ENCODE measurements at regions not wholly inside any gene's neighbourhood (a gene's known extent, or its start where the extent isn't known, plus 50 kb on each side); places are given as distances from the start of the nearest gene placed in this dataset.
A peak's percentile ranks its signal among the peaks of the same experiment; 100 is the strongest.

- H3K4me3 Mint-ChIP-seq = peak overlapping the region; percentile 26; the same call in 1 of the 2 replicates
- peak overlapping the region; percentile 69; the same call in 1 of the 2 replicates for H3K27ac Mint-ChIP-seq
- TF ChIP-seq, protein P1, sequence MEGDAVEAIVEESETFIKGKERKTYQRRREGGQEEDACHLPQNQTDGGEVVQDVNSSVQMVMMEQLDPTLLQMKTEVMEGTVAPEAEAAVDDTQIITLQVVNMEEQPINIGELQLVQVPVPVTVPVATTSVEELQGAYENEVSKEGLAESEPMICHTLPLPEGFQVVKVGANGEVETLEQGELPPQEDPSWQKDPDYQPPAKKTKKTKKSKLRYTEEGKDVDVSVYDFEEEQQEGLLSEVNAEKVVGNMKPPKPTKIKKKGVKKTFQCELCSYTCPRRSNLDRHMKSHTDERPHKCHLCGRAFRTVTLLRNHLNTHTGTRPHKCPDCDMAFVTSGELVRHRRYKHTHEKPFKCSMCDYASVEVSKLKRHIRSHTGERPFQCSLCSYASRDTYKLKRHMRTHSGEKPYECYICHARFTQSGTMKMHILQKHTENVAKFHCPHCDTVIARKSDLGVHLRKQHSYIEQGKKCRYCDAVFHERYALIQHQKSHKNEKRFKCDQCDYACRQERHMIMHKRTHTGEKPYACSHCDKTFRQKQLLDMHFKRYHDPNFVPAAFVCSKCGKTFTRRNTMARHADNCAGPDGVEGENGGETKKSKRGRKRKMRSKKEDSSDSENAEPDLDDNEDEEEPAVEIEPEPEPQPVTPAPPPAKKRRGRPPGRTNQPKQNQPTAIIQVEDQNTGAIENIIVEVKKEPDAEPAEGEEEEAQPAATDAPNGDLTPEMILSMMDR (IDR thresholded peaks at IDR 0.05) = peak; percentile 26; the same call in 1 of the 2 replicates
- peaks cover 30% of the 10 kb centered on the region for H3K4me1 Mint-ChIP-seq (ENCODE audit: low read depth)
- no peaks in the 10 kb centered on the region for H3K36me3 Mint-ChIP-seq (ENCODE audit: low read depth)
- DNase-seq = no peak
- H3K27me3 Mint-ChIP-seq (ENCODE audit: insufficient read depth) = no peaks in the 10 kb centered on the region
- H3K9me3 Mint-ChIP-seq = no peaks in the 10 kb centered on the region
Observed at GRCh38 chrY:15594179-15594578, 1069.8 kb downstream of the NLGN4Y start.

DNA sequence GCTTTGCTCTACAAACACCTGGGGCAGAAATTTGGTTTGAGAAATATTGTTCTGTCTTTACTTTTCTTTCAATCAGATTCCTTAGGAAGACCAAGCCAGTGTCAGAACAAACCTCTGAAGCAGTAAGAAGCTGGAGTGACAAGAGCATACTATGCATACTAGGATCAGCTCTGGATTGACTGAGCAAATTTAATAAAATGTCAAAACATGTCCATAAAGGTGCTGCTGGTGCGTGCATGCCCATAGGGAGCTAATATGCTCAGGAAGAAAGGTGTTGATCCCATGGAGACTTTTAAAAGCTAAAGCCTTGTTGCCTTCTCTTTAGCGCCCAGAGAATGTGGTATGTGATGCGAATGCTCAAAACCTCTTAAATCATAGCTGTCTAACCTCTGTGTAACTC is 1076.2 kb downstream of the NLGN4Y start:
- Mint-ChIP-seq H3K36me3 (ENCODE audit: low read depth) (no peaks in the 10 kb centered on the region), H3K4me1 (ENCODE audit: low read depth) (no peaks in the 10 kb centered on the region), H3K27me3 (ENCODE audit: insufficient read depth) (no peaks in the 10 kb centered on the region), H3K9me3 (no peaks in the 10 kb centered on the region), H3K27ac (no peak overlapping the region), H3K4me3 (no peak overlapping the region)
- DNase-seq = no peak
- TF ChIP-seq, protein P1 (IDR thresholded peaks at IDR 0.05) = no peak

GRCh38 chrY:15624370-15624769 is 1100.0 kb downstream of the NLGN4Y start:
- H3K36me3 Mint-ChIP-seq (ENCODE audit: low read depth) = no peaks in the 10 kb centered on the region
- no peaks in the 10 kb centered on the region for H3K27me3 Mint-ChIP-seq (ENCODE audit: insufficient read depth)
- no peak for DNase-seq
- H3K9me3 Mint-ChIP-seq = no peaks in the 10 kb centered on the region
- H3K4me3 Mint-ChIP-seq = no peak overlapping the region
- TF ChIP-seq, protein P1 (IDR thresholded peaks at IDR 0.05) = no peak
- H3K27ac Mint-ChIP-seq = no peak overlapping the region
- H3K4me1 Mint-ChIP-seq (ENCODE audit: low read depth) = no peaks in the 10 kb centered on the region

- H3K36me3 Mint-ChIP-seq (ENCODE audit: low read depth) = no peaks in the 10 kb centered on the region
Observed at GRCh38 chrY:15624928-15625327, 1100.6 kb downstream of the NLGN4Y start.

DNA sequence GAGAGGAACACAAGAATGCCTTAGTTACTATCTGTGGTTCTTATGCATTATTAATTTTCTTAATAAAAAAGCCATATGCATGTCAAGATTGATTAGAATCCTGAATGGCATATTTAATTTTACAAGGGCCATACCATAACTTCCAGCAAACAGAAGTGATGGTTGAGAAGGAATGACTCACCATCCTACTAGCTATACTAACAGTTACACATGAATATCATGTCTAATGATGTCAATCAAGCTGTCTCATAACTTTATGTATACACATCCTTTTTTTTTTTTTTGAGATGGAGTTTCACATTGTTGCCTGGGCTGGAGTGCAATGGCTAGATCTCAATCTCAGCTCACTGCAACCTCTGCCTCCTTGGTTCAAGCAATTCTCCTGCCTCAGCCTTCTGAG is 1123.9 kb downstream of the NLGN4Y start:
- Mint-ChIP-seq H3K9me3 (no peaks in the 10 kb centered on the region), H3K27ac (no peak overlapping the region), H3K27me3 (ENCODE audit: insufficient read depth) (no peaks in the 10 kb centered on the region), H3K4me1 (ENCODE audit: low read depth) (no peaks in the 10 kb centered on the region), H3K4me3 (no peak overlapping the region), H3K36me3 (ENCODE audit: low read depth) (no peaks in the 10 kb centered on the region)
- TF ChIP-seq, protein P1 (IDR thresholded peaks at IDR 0.05) = no peak
- DNase-seq = no peak

More at GRCh38 chrY:15624928-15625327, 1100.6 kb downstream of the NLGN4Y start:
- TF ChIP-seq, protein P1 (IDR thresholded peaks at IDR 0.05) = no peak
- H3K4me3 Mint-ChIP-seq = no peak overlapping the region
- H3K4me1 Mint-ChIP-seq (ENCODE audit: low read depth) = no peaks in the 10 kb centered on the region
- no peaks in the 10 kb centered on the region for H3K27me3 Mint-ChIP-seq (ENCODE audit: insufficient read depth)
- H3K9me3 Mint-ChIP-seq = no peaks in the 10 kb centered on the region
- DNase-seq = no peak
- no peak overlapping the region for H3K27ac Mint-ChIP-seq

- Mint-ChIP-seq H3K4me3 (no peak overlapping the region), H3K36me3 (ENCODE audit: low read depth) (no peaks in the 10 kb centered on the region), H3K4me1 (ENCODE audit: low read depth) (no peaks in the 10 kb centered on the region), H3K27ac (no peak overlapping the region), H3K9me3 (no peaks in the 10 kb centered on the region), H3K27me3 (ENCODE audit: insufficient read depth) (no peaks in the 10 kb centered on the region)
- DNase-seq = no peak
- TF ChIP-seq, protein P1 (IDR thresholded peaks at IDR 0.05) = no peak
Observed at GRCh38 chrY:15650056-15650455, 1125.7 kb downstream of the NLGN4Y start.
